ENCODE measurements at regions not wholly inside any gene's neighbourhood (a gene's known extent, or its start where the extent isn't known, plus 50 kb on each side); places are given as distances from the start of the nearest gene placed in this dataset.

DNA sequence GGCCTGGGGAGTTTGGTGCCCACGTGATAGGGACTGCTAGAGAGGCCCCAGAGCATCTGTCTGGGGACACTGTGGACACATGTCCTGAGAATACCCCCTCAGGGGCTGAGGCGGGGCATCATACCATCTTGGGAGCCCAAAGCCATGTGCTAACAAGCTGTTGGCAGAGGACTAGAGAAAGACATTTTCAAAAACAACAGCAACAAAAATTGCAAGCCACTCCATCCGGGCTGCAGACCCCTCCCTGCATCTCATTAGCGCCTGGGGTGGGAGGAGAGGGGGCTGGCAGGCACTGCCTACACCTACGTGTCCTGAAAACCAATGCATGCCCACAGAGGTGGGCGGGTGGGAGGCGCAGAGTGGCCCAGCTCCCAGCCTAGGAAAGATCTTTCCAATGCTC is 507.4 kb upstream of the PODXL start:
- Histone ChIP-seq H3K9me3 (no peaks in the 10 kb centered on the region), H3K4me3 (ENCODE audit: control insufficient read depth in 1 of 2, extremely low read depth in 1 of 2, low read length in 1 of 2) (no peak overlapping the region), H3K4me1 (ENCODE audit: control insufficient read depth in 1 of 2, extremely low read depth in 1 of 2, insufficient read depth in 2 of 2, low read length in 2 of 2) (no peaks in the 10 kb centered on the region), H3K27me3 (replicated peaks in 1 of 2; ENCODE audit: control insufficient read depth in 2 of 2, extremely low read depth in 1 of 2, insufficient read depth in 2 of 2, low read length in 1 of 2) (peaks cover 0 to 12% of the 10 kb centered on the region in 2 experiments), H3K27ac (ENCODE audit: low read length) (no peak overlapping the region), H3K36me3 (ENCODE audit: control insufficient read depth in 2 of 2, extremely low read depth in 1 of 2, insufficient read depth in 1 of 2, low read length in 1 of 2) (no peaks in the 10 kb centered on the region)
- DNase-seq: no peak
- Mint-ChIP-seq H3K27me3 (peaks cover 3 to 5% of the 10 kb centered on the region in 2 donors), H3K4me1 (no peaks in the 10 kb centered on the region), H3K36me3 (no peaks in the 10 kb centered on the region), H3K9me3 (peaks cover 0 to 6% (median 4%) of the 10 kb centered on the region in 3 donors), H3K27ac (no peak overlapping the region), H3K4me3 (no peak overlapping the region)
- WGBS (ENCODE audit: insufficient coverage): 54% methylated on average over 5 of the region's 7 CpGs
- ChIA-PET CTCF (no interaction called here), POLR2A (no interaction called here)
- no peak for ATAC-seq (replicated peaks in 1 of 4)

DNA sequence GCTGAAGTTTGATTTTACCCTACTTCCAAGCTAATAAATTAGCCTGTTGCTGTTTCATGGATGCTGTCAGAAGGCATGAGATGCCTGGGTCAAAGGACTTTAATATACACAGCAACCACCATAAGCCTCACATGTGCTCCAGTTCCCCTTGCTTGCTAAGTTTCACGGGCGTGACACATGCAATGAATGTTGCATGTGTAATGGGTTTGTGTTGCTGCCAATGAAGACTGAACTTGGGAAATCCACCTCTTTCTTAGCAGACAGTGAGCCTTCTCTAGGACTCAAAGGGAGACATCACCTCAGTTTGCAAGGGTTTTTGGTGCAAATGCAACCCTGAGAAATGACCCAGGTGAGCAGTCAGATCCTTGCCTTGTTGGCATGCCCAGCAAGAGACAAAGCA is 505.5 kb upstream of the PODXL start:
- Histone ChIP-seq H3K36me3 (ENCODE audit: control insufficient read depth in 2 of 2, extremely low read depth in 1 of 2, insufficient read depth in 1 of 2, low read length in 1 of 2) (no peaks in the 10 kb centered on the region), H3K27ac (ENCODE audit: low read length) (no peak overlapping the region), H3K4me3 (ENCODE audit: control insufficient read depth in 1 of 2, extremely low read depth in 1 of 2, low read length in 1 of 2) (no peak overlapping the region), H3K9me3 (no peaks in the 10 kb centered on the region), H3K27me3 (replicated peaks in 1 of 2; ENCODE audit: control insufficient read depth in 2 of 2, extremely low read depth in 1 of 2, insufficient read depth in 2 of 2, low read length in 1 of 2) (peaks cover 0 to 11% of the 10 kb centered on the region in 2 experiments), H3K4me1 (ENCODE audit: control insufficient read depth in 1 of 2, extremely low read depth in 1 of 2, insufficient read depth in 2 of 2, low read length in 2 of 2) (no peaks in the 10 kb centered on the region)
- WGBS (ENCODE audit: insufficient coverage): no CpG with 5 or more reads among the region's 2 CpGs
- ChIA-PET POLR2A (no interaction called here), CTCF (no interaction called here)
- ATAC-seq (replicated peaks in 1 of 4) (no peak), DNase-seq (no peak)
- Mint-ChIP-seq H3K4me1 (no peaks in the 10 kb centered on the region), H3K9me3 (peaks cover 3 to 10% (median 6%) of the 10 kb centered on the region in 3 donors), H3K27me3 (peaks cover 3 to 5% of the 10 kb centered on the region in 2 donors), H3K4me3 (no peak overlapping the region), H3K36me3 (no peaks in the 10 kb centered on the region), H3K27ac (no peak overlapping the region)

DNA sequence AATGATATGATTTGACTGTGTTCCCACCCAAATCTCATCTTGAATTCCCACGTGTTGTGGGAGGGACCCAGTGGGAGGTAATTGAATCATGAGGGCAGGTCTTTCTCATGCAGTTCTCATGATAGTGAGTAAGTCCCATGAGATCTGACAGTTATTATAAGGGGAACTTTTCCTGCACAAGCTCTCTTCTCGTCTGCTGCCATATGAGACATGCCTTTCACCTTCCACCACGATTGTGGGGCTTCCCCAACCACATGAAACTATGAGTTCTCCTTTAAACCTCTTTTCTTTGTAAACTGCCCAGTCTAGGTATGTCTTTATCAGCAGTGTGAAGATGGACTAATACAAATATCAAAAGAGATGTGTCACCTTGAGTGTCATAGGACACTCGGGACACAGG is 502.7 kb upstream of the PODXL start:
- H3K27me3 Mint-ChIP-seq: peaks cover 3 to 10% of the 10 kb centered on the region in 2 donors
- H3K9me3 Mint-ChIP-seq: peaks cover 4 to 15% (median 15%) of the 10 kb centered on the region in 3 donors
- H3K9me3 ChIP-seq: no peaks in the 10 kb centered on the region
- ATAC-seq (replicated peaks in 1 of 4): no peak
- H3K4me3 ChIP-seq (ENCODE audit: control insufficient read depth in 1 of 2, extremely low read depth in 1 of 2, low read length in 1 of 2): no peak overlapping the region
- H3K27me3 ChIP-seq (replicated peaks in 1 of 2; ENCODE audit: control insufficient read depth in 2 of 2, extremely low read depth in 1 of 2, insufficient read depth in 2 of 2, low read length in 1 of 2): peaks cover 0 to 6% of the 10 kb centered on the region in 2 experiments
- H3K4me1 ChIP-seq (ENCODE audit: control insufficient read depth in 1 of 2, extremely low read depth in 1 of 2, insufficient read depth in 2 of 2, low read length in 2 of 2): no peaks in the 10 kb centered on the region
- H3K36me3 ChIP-seq (ENCODE audit: control insufficient read depth in 2 of 2, extremely low read depth in 1 of 2, insufficient read depth in 1 of 2, low read length in 1 of 2): no peaks in the 10 kb centered on the region
- H3K4me3 Mint-ChIP-seq: no peak overlapping the region
- ChIA-PET POLR2A (no interaction called here), CTCF (interaction anchor here in 1 of 2 donors (1.8 kb wide), 1 partner anchor 10 kb away, joined by 3 read pairs; no protein-coding TSS in a partner anchor)
- DNase-seq: no peak
- no peak overlapping the region for H3K27ac ChIP-seq (ENCODE audit: low read length)
- no peaks in the 10 kb centered on the region for H3K36me3 Mint-ChIP-seq
- no peak overlapping the region for H3K27ac Mint-ChIP-seq
- WGBS (ENCODE audit: insufficient coverage): no CpG with 5 or more reads among the region's 4 CpGs
- no peaks in the 10 kb centered on the region for H3K4me1 Mint-ChIP-seq

- peaks cover 8 to 19% (median 15%) of the 10 kb centered on the region in 3 donors for H3K9me3 Mint-ChIP-seq
- Histone ChIP-seq H3K9me3 (no peaks in the 10 kb centered on the region), H3K27me3 (replicated peaks in 1 of 2; ENCODE audit: control insufficient read depth in 2 of 2, extremely low read depth in 1 of 2, insufficient read depth in 2 of 2, low read length in 1 of 2) (no peaks in the 10 kb centered on the region), H3K4me1 (ENCODE audit: control insufficient read depth in 1 of 2, extremely low read depth in 1 of 2, insufficient read depth in 2 of 2, low read length in 2 of 2) (no peaks in the 10 kb centered on the region), H3K27ac (ENCODE audit: low read length) (no peak overlapping the region), H3K4me3 (ENCODE audit: control insufficient read depth in 1 of 2, extremely low read depth in 1 of 2, low read length in 1 of 2) (no peak overlapping the region), H3K36me3 (ENCODE audit: control insufficient read depth in 2 of 2, extremely low read depth in 1 of 2, insufficient read depth in 1 of 2, low read length in 1 of 2) (no peaks in the 10 kb centered on the region)
- POLR2A ChIA-PET: no interaction called here
- H3K27me3 Mint-ChIP-seq: peaks cover 5 to 23% of the 10 kb centered on the region in 2 donors
- ATAC-seq (replicated peaks in 1 of 4) (no peak), DNase-seq (no peak)
- no peaks in the 10 kb centered on the region for H3K36me3 Mint-ChIP-seq
- no peaks in the 10 kb centered on the region for H3K4me1 Mint-ChIP-seq
- H3K4me3 Mint-ChIP-seq: no peak overlapping the region
- WGBS (ENCODE audit: insufficient coverage): 86% methylated on average over 6 of the region's 9 CpGs
- CTCF ChIA-PET: interaction anchor here in 1 of 2 donors (0.7 kb wide), 1 partner anchor 34 kb away, joined by 3 read pairs; no protein-coding TSS in a partner anchor
- no peak overlapping the region for H3K27ac Mint-ChIP-seq
Observed at GRCh38 chr7:132055336-132056120, 499.1 kb upstream of the PODXL start.

DNA sequence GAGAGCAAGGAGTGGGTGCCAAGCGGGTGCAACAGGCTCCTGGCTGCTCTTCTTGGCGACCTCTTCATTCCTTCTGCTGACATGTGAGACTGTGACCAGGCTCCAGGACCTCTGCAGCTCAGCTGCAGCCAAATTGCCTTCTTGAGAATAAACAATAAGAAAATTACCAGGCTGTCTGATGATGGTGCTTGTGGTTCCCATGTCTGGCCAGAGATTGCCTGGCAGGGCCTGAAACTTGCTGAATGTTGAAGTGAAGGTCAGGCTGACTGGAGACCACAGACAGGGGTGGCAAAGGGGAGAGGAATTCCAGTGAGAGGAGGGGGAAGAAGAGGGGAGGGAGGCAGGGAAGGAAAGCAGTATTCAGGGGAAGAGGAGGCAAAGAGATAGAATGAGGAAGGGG is 497.4 kb upstream of the PODXL start:
- no peaks in the 10 kb centered on the region for H3K36me3 ChIP-seq (ENCODE audit: control insufficient read depth in 2 of 2, extremely low read depth in 1 of 2, insufficient read depth in 1 of 2, low read length in 1 of 2)
- H3K27ac Mint-ChIP-seq: no peak overlapping the region
- peaks cover 8 to 14% (median 11%) of the 10 kb centered on the region in 3 donors for H3K9me3 Mint-ChIP-seq
- H3K27me3 Mint-ChIP-seq: peaks cover 9 to 28% of the 10 kb centered on the region in 2 donors
- CTCF ChIA-PET: interaction anchor here in 1 of 2 donors (1.1 kb wide), 1 partner anchor 10 kb away, joined by 4 read pairs; no protein-coding TSS in a partner anchor
- H3K27me3 ChIP-seq (replicated peaks in 1 of 2; ENCODE audit: control insufficient read depth in 2 of 2, extremely low read depth in 1 of 2, insufficient read depth in 2 of 2, low read length in 1 of 2): peaks cover 0 to 4% of the 10 kb centered on the region in 2 experiments
- DNase-seq (no peak), ATAC-seq (replicated peaks in 1 of 4) (no peak)
- 47% methylated on average over 2 of the region's 2 CpGs for WGBS (ENCODE audit: insufficient coverage)
- no peak overlapping the region for H3K4me3 Mint-ChIP-seq
- H3K4me1 Mint-ChIP-seq: no peaks in the 10 kb centered on the region
- no peak overlapping the region for H3K4me3 ChIP-seq (ENCODE audit: control insufficient read depth in 1 of 2, extremely low read depth in 1 of 2, low read length in 1 of 2)
- POLR2A ChIA-PET: no interaction called here
- H3K4me1 ChIP-seq (ENCODE audit: control insufficient read depth in 1 of 2, extremely low read depth in 1 of 2, insufficient read depth in 2 of 2, low read length in 2 of 2): no peaks in the 10 kb centered on the region
- H3K36me3 Mint-ChIP-seq: no peaks in the 10 kb centered on the region
- H3K27ac ChIP-seq (ENCODE audit: low read length): no peak overlapping the region
- H3K9me3 ChIP-seq: no peaks in the 10 kb centered on the region

GRCh38 chr7:132051311-132051710 is 494.9 kb upstream of the PODXL start:
- Mint-ChIP-seq H3K4me1 (no peaks in the 10 kb centered on the region), H3K36me3 (no peaks in the 10 kb centered on the region), H3K27me3 (peaks cover 9 to 28% of the 10 kb centered on the region in 2 donors), H3K4me3 (no peak overlapping the region), H3K9me3 (peaks cover under 1 to 11% (median 4%) of the 10 kb centered on the region in 3 donors), H3K27ac (no peak overlapping the region)
- Histone ChIP-seq H3K27me3 (replicated peaks in 1 of 2; ENCODE audit: control insufficient read depth in 2 of 2, extremely low read depth in 1 of 2, insufficient read depth in 2 of 2, low read length in 1 of 2) (peaks cover 0 to 4% of the 10 kb centered on the region in 2 experiments), H3K27ac (ENCODE audit: low read length) (no peak overlapping the region), H3K4me1 (ENCODE audit: control insufficient read depth in 1 of 2, extremely low read depth in 1 of 2, insufficient read depth in 2 of 2, low read length in 2 of 2) (no peaks in the 10 kb centered on the region), H3K9me3 (no peaks in the 10 kb centered on the region), H3K36me3 (ENCODE audit: control insufficient read depth in 2 of 2, extremely low read depth in 1 of 2, insufficient read depth in 1 of 2, low read length in 1 of 2) (no peaks in the 10 kb centered on the region), H3K4me3 (ENCODE audit: control insufficient read depth in 1 of 2, extremely low read depth in 1 of 2, low read length in 1 of 2) (no peak overlapping the region)
- ChIA-PET POLR2A (no interaction called here), CTCF (no interaction called here)
- DNase-seq (no peak), ATAC-seq (replicated peaks in 1 of 4) (no peak)
- WGBS (ENCODE audit: insufficient coverage): 50% methylated on average over 2 of the region's 3 CpGs
